ENCODE measurements at regions not wholly inside any gene's neighbourhood (a gene's known extent, or its start where the extent isn't known, plus 50 kb on each side); places are given as distances from the start of the nearest gene placed in this dataset.

- no peak overlapping the region for H3K4me3 ChIP-seq (ENCODE audit: low read depth, low read length)
- no peak for DNase-seq (ENCODE audit: low read depth, low spot score)
- TF ChIP-seq, protein P1, sequence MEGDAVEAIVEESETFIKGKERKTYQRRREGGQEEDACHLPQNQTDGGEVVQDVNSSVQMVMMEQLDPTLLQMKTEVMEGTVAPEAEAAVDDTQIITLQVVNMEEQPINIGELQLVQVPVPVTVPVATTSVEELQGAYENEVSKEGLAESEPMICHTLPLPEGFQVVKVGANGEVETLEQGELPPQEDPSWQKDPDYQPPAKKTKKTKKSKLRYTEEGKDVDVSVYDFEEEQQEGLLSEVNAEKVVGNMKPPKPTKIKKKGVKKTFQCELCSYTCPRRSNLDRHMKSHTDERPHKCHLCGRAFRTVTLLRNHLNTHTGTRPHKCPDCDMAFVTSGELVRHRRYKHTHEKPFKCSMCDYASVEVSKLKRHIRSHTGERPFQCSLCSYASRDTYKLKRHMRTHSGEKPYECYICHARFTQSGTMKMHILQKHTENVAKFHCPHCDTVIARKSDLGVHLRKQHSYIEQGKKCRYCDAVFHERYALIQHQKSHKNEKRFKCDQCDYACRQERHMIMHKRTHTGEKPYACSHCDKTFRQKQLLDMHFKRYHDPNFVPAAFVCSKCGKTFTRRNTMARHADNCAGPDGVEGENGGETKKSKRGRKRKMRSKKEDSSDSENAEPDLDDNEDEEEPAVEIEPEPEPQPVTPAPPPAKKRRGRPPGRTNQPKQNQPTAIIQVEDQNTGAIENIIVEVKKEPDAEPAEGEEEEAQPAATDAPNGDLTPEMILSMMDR (IDR thresholded peaks at IDR 0.05; ENCODE audit: low read depth, low read length): no peak
- in situ Hi-C loops (cut with HindIII; ENCODE audit: low sequenced_read_pairs): no loop called here
Observed at GRCh38 chr12:107327651-107328182, 234.4 kb upstream of the CRY1 start.

GRCh38 chr12:107328442-107329133 is 235.2 kb upstream of the CRY1 start:
- TF ChIP-seq, protein P1 (IDR thresholded peaks at IDR 0.05; ENCODE audit: low read depth, low read length): no peak
- no peak overlapping the region for H3K4me3 ChIP-seq (ENCODE audit: low read depth, low read length)
- in situ Hi-C loops (cut with HindIII; ENCODE audit: low sequenced_read_pairs): no loop called here
- DNase-seq (ENCODE audit: low read depth, low spot score): peak; percentile 73

- TF ChIP-seq, protein P1 (IDR thresholded peaks at IDR 0.05; ENCODE audit: low read depth, low read length): no peak
- no peak overlapping the region for H3K4me3 ChIP-seq (ENCODE audit: low read depth, low read length)
Observed at GRCh38 chr12:107329569-107330324, 236.4 kb upstream of the CRY1 start.

GRCh38 chr12:107330831-107331431 is 237.6 kb upstream of the CRY1 start:
- no peak overlapping the region for H3K4me3 ChIP-seq (ENCODE audit: low read depth, low read length)
- in situ Hi-C loops (cut with HindIII; ENCODE audit: low sequenced_read_pairs): no loop called here
- TF ChIP-seq, protein P1 (IDR thresholded peaks at IDR 0.05; ENCODE audit: low read depth, low read length): no peak
- no peak for DNase-seq (ENCODE audit: low read depth, low spot score)

More at GRCh38 chr12:107329569-107330324, 236.4 kb upstream of the CRY1 start:
- in situ Hi-C loops (cut with HindIII; ENCODE audit: low sequenced_read_pairs): no loop called here
- DNase-seq (ENCODE audit: low read depth, low spot score): peak; percentile 51

DNA sequence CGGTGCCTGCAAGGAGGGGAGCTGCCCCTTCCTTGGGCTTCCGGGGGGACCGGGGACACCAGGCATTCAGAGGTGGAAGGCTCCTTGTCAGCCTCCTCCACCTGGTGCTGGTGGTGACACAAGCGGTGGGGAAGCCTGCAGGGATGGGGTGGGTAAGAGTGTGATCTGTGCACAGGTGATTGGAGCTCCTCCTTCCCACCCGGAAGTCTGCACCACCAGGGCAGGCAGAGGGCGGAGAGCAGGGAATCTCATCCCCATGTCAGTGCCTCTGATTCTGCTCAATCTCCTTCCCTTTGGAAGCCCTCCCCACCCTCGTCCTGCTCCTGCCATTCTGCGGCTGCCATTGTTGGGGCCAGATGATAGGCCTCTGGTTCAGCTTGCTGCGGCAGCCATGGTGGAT is 238.1 kb upstream of the CRY1 start:
- in situ Hi-C loops (cut with HindIII; ENCODE audit: low sequenced_read_pairs): no loop called here
- H3K4me3 ChIP-seq (ENCODE audit: low read depth, low read length): no peak overlapping the region
- DNase-seq (ENCODE audit: low read depth, low spot score): no peak
- TF ChIP-seq, protein P1 (IDR thresholded peaks at IDR 0.05; ENCODE audit: low read depth, low read length): no peak

GRCh38 chr12:107331912-107332311 is 238.6 kb upstream of the CRY1 start:
- TF ChIP-seq, protein P1 (IDR thresholded peaks at IDR 0.05; ENCODE audit: low read depth, low read length): no peak
- H3K4me3 ChIP-seq (ENCODE audit: low read depth, low read length): no peak overlapping the region
- DNase-seq (ENCODE audit: low read depth, low spot score): no peak
- in situ Hi-C loops (cut with HindIII; ENCODE audit: low sequenced_read_pairs): no loop called here

Data from astrocyte of the spinal cord (primary cell).